K562 (cell line): ENCODE measurements at regions not wholly inside any gene's neighbourhood (a gene's known extent, or its start where the extent isn't known, plus 50 kb on each side); places are given as distances from the start of the nearest gene placed in this dataset.

Experiments
- BCLAF1 ChIP-seq, 2 experiments: fragments of 450-650 bp in 1 of 2; IDR thresholded peaks; 2 replicates each; pipeline ENCODE4 v1.6.1; 2011 to 2017; ENCODE audit warnings: low read depth in 2 of 2, antibody characterized with exemption in 1 of 2, borderline replicate concordance in 1 of 2, low read length in 1 of 2, mild to moderate bottlenecking in 1 of 2, mixed read lengths in 1 of 2; ENCODE audit not compliant: control insufficient read depth in 1 of 2
- E2F4 ChIP-seq: sonication (generic); formaldehyde crosslinking; IDR thresholded peaks from 2 replicates; pipeline ENCODE4 v1.8.0; 2022; ENCODE audit warnings: mild to moderate bottlenecking, low read depth, missing genetic modification reagents
- FOXK1 ChIP-seq: sonication (generic); formaldehyde crosslinking; IDR thresholded peaks from 2 replicates; pipeline ENCODE4 v1.8.0; 2022; ENCODE audit warnings: missing genetic modification reagents, mild to moderate bottlenecking, borderline replicate concordance
- GATAD2B ChIP-seq: fragments of 450-650 bp; IDR thresholded peaks from 2 replicates; pipeline ENCODE4 v1.6.1; 2017; ENCODE audit warnings: mild to moderate bottlenecking, borderline replicate concordance
- SREBF1 ChIP-seq: fragments of 150-350 bp; IDR thresholded peaks from 2 replicates; pipeline ENCODE4 v1.6.1; 2014; ENCODE audit warnings: antibody characterized with exemption, low read depth, low read length, borderline replicate concordance
- ZBTB17 ChIP-seq: fragments of 450-650 bp; formaldehyde crosslinking; IDR thresholded peaks from 2 replicates; pipeline ENCODE4 v1.4.0; 2020; ENCODE audit warnings: mild to moderate bottlenecking
- ZBTB43 ChIP-seq: sonication (generic); formaldehyde crosslinking; IDR thresholded peaks from 2 replicates; pipeline ENCODE4 v1.8.0; 2023; ENCODE audit warnings: mild to moderate bottlenecking, missing genetic modification reagents
- ZNF224 ChIP-seq: sonication (generic); formaldehyde crosslinking; IDR thresholded peaks from 2 replicates; pipeline ENCODE4 v1.8.0; 2022; ENCODE audit warnings: mild to moderate bottlenecking, missing genetic modification reagents
- TF ChIP-seq, protein P1 (sequence below), 2 experiments: fragments of 200-800 bp in 1 of 2; sonication (Bioruptor generic) in 1 of 2; sonication (generic) in 1 of 2; formaldehyde crosslinking in 1 of 2; IDR thresholded peaks in 1 of 2; conservative IDR thresholded peaks in 1 of 2; 2 replicates each; pipeline versions ENCODE4 v1.5.0 to v1.6.1; 2016 to 2020; ENCODE audit warnings: missing compliant biosample characterization in 1 of 2, missing genetic modification characterization in 1 of 2, missing genetic modification reagents in 1 of 2
- TF ChIP-seq, protein P2 (sequence below), 3 experiments: IDR thresholded peaks in 2 of 3; conservative IDR thresholded peaks in 1 of 3; 2 replicates each; pipeline ENCODE4 v1.5.1; 2011 to 2012; ENCODE audit warnings: low read length in 3 of 3, mild to moderate bottlenecking in 3 of 3, control low read depth in 2 of 3, improper control_type of control experiment in 1 of 3, inconsistent platforms in 1 of 3, low read depth in 1 of 3, mixed read lengths in 1 of 3, moderate library complexity in 1 of 3; ENCODE audit not compliant: insufficient read depth in 2 of 3

GRCh38 chr10:83801983-83802382, 337.3 kb upstream of the GHITM start:
- no peak for TF ChIP-seq FOXK1 (CRISPR knock-in tag)
- TF ChIP-seq BCLAF1 (IDR thresholded peaks at IDR 0.05; ENCODE audit: borderline replicate concordance in 1 of 2, control insufficient read depth in 1 of 2, low read depth in 2 of 2, low read length in 1 of 2), result no peak
- TF ChIP-seq ZBTB17 (CRISPR knock-in tag), result no peak
- no peak for TF ChIP-seq ZBTB43 (CRISPR knock-in tag)
- TF ChIP-seq E2F4, result no peak
- TF ChIP-seq, protein P1, sequence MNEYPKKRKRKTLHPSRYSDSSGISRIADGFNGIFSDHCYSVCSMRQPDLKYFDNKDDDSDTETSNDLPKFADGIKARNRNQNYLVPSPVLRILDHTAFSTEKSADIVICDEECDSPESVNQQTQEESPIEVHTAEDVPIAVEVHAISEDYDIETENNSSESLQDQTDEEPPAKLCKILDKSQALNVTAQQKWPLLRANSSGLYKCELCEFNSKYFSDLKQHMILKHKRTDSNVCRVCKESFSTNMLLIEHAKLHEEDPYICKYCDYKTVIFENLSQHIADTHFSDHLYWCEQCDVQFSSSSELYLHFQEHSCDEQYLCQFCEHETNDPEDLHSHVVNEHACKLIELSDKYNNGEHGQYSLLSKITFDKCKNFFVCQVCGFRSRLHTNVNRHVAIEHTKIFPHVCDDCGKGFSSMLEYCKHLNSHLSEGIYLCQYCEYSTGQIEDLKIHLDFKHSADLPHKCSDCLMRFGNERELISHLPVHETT (CRISPR knock-in tag; conservative IDR thresholded peaks at IDR 0.05 in 1 of 2, IDR thresholded peaks at IDR 0.05 in 1 of 2), result no peak
- no peak for TF ChIP-seq GATAD2B
- no peak for TF ChIP-seq SREBF1
- TF ChIP-seq, protein P2, sequence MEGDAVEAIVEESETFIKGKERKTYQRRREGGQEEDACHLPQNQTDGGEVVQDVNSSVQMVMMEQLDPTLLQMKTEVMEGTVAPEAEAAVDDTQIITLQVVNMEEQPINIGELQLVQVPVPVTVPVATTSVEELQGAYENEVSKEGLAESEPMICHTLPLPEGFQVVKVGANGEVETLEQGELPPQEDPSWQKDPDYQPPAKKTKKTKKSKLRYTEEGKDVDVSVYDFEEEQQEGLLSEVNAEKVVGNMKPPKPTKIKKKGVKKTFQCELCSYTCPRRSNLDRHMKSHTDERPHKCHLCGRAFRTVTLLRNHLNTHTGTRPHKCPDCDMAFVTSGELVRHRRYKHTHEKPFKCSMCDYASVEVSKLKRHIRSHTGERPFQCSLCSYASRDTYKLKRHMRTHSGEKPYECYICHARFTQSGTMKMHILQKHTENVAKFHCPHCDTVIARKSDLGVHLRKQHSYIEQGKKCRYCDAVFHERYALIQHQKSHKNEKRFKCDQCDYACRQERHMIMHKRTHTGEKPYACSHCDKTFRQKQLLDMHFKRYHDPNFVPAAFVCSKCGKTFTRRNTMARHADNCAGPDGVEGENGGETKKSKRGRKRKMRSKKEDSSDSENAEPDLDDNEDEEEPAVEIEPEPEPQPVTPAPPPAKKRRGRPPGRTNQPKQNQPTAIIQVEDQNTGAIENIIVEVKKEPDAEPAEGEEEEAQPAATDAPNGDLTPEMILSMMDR (IDR thresholded peaks at IDR 0.05 in 2 of 3, conservative IDR thresholded peaks at IDR 0.05 in 1 of 3; ENCODE audit: insufficient read depth in 2 of 3, low read depth in 1 of 3, low read length in 3 of 3), result no peak
- TF ChIP-seq ZNF224, result no peak
